Activated T-cell treated with anti-CD3 and anti-CD28 coated beads for 24 hours (primary cell): ENCODE measurements at regions not wholly inside any gene's neighbourhood (a gene's known extent, or its start where the extent isn't known, plus 50 kb on each side); places are given as distances from the start of the nearest gene placed in this dataset.

Experiments used
- DNase-seq: peaks from one replicate; pipeline ENCODE4 v3.0.0-alpha.2; 2020; ENCODE audit warnings: low read depth

DNA sequence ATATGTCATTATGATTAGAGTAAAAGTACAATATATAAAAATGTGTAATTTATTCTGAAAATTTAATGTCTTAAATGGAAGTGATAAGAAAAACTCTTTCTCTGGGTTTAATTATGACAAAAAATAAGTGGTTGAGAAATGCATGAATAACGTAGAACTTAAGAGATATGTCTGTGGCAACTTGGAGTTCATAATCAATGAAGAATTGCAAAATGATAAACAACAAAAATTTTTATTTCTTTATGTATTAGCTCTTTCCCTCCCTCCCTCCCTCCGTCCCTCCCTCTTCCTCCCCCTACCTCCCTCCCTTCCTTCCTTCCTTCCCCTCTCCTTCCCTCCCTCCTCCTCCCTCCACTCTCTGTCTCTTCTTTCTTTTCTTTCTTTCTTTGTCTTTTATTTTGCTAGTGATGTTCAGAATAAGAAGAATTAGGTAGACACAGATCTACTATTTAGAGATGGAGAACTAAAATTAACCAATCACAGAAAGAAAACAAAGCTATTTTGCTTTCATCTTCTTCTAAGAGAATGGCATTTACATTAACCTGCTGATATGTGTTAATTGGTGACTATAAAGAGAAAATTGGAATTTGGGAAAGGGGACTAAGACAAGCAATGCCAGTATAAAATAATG, 96.3 kb upstream of the PDC start:
- DNase-seq = no peak

DNA sequence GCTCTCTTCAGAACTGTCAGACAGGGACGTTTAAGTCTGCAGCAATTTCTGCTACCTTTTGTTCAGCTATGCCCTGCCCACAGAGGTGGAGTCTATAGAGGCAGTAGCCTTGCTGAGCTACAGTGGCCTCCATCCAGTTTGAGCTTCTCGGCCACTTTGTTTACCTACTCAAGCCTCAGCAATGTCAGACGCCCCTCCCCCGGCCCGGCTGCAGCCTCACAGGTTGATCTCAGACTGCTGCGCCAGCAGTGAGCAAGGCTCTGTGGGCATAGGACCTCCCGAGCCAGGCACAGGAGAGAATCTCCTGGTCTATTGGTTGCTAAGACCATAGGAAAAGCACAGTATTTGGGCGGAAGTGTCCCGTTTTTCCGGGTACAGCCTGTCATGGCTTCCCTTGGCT, 89.9 kb upstream of the PDC start:
- no peak for DNase-seq

DNA sequence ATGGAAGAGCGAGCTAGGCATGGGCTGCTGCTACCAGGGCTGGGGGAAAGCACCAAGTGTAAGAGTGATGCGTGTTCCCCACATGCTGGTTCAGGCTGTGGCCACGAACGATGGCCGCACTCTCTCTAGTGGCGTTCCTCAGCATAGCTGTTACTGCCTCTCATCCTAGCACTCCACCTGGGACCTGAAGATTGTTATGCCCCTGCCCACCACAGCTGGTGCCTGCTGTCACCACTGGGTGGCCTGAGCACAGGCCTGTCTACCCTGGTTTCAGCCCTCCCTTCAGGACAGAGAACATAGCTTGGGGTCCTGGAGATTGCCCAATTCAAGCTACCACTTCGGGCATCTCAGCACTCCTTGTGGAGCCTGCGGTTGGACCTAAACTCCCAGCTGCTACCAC, 80.1 kb upstream of the PDC start:
- DNase-seq = no peak

DNA sequence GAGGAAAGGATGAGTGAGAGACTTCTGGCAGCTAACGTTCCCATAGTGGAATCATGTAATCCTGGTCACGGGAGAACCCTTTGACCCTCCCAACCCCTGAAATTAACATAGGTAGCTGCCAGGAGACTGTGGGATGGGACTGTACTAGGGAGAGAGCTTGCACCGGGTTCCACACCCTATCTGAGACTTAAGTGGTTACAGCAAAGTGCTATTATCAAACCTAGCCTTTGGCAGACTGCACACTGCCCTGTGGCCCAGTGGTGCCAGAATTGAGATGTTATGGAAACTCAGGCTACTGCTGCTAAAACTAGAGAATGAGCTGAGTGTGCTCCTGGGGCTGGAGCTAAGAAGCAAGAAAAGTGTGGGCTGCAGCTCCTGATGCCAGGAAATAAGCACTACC, 79.6 kb upstream of the PDC start:
- DNase-seq = no peak

DNA sequence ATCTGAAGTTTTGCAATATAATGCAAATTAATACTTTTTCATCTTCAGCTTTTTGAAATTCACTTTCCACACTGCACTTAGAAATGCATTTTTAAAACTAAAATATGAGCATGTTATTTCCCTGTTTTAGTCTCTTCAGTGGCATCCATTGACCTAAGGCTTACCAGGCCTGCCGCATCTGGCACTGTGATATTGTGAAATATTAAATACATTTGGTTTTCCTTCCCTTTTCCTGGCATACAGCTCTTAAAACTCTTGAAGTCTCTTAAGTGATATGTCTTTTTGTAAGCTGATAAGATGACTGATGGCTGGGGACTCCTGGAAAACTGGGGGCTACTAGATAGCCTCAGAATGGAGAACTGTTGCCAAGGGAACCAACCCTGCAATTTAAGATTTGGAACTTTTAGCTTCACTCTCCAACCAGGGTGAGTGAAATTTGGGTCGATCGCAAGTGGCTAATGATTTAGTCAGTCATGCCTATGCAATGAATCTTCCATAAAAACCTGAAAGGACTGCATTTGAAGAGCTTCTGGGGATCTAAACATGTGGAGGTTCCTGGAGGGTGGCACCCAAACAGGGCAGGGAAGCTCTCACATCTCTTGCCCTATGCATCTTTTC, 75.5 kb upstream of the PDC start:
- no peak for DNase-seq

DNA sequence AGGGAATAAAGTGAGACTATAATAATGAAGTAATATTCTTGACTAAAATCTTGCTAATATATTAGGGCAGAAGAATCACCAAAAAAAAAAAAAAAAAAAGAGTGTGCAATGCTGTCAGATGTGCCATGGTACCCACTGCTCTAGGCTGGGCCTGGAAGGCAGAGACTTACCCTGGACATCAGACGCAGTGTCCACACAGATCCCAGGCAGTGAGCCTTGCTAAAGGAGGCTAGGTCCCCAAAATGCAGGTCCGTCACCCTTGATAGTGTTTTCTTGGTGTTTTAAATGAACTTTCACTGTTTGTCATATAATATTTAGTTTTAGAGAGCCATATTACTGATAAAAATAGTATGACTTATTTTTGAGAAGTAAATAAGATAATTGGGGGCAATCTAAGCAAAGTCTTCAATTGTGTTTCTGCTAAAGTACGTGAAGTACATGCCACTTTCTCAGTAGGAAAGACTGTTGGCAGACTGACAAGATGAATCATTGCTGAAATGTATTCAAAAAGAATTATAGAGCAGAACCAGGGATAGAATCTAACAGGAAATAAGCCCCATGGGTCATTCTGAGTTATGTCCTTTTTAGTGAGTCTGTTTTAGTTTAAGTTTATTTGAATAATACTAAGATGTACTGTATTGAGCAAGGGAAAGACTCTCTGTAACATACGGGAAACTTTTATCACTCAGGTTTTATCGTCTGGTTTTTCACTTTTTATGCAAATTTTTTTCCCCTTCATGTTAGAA, 74.6 kb upstream of the PDC start:
- DNase-seq = no peak

DNA sequence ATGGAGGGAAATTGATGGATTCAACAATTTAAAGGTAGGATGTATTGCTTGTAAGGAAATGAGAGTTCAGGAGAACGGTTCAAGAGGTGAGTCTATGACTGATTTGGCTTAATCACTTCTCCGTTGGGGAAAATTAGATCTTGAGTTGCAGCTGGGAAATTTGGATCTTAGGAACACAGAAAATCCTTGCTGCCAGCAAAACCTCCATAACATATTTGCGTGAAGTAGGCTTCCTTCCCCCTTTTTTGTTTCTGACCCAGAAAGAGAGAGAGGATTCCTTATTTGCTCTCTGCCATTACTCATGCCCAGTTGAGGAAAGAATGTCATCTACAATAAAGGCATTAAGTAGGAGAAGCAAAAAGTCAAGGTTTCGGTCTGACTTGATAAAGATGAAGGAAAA, 73.5 kb upstream of the PDC start:
- no peak for DNase-seq

DNA sequence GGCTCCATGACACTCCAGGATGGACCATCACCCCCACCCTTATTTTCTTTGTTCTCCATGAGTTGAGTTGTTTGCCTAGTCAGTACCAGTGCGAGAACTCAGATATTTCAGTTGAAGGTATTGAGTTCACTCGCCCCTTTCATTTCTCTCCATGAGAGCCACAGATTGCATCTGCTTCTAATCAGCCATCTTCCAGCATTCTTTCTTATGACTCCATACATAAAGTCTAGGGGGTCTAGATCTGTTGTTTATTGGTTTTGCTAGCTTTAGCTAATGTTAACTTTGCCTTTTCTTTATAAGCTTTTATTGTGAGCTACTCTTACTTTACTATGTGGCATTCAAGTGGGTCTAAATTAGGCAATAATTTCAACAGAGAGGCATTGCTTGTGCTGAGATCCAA, 71.6 kb upstream of the PDC start:
- no peak for DNase-seq

DNA sequence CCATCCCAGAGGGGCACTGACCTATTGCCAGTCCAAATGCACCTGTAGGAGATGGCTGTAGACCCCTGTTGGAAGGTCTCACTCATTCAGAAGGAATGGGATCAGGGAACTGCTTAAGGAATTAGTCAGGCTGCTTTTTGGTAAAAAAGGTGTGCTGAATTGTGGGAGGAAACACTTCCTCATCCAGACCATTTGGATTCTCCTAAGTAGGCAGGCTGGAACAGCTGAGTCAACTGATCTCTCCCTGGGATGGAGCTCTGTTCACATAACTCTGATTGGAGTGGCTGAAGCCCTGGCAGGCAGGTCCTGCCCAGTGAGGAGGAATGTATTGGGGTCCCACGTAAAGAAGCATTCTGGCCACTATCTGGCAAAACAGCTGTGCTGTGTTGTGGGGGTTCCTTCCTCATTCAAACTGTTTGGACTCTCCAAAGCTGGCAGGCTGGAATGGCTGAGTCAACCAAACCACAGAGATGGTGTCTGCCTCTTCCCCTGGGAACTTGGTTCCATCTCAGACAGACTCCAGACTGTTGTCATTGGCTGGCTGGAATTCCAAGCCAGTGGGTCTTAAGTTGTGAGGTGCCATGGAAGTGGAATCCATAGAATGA, 70.7 kb upstream of the PDC start:
- DNase-seq = no peak

DNA sequence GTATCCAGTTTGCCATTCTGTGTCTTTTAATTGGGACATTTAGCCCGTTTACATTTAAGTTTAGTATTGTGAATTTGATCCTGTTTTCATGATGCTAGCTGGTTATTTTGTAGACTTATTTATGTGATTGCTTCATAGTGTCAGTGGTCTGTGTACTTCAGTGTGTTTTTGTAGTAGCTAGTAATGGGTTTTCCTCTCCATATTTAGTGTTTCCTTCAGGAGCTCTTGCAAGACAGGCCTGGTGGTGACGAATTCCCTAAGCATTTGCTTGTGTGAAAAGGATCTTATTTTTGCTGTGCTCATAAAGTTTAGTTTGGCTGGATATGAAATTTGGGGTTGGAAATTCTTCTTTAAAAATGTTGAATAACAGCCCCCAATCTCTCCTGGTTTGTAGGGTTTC, 69.2 kb upstream of the PDC start:
- no peak for DNase-seq

DNA sequence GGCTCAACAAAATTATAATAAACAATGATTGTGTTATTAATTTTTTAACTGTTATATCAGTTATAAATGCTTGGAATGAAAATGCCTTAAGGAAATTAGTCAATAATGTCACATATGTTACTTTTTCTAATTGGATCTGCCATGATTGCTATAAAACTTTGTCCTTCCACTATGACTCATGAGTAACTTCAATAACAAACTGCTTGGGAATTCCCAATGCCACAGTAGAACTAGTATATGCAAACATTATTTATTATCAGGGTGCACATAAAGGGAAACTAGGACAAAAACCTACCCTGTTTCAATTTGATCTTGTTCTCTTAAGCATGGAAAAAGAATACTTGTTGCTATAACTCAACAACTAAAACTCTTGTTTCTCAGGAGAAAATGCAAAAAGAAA, 59.1 kb upstream of the PDC start:
- DNase-seq = no peak

DNA sequence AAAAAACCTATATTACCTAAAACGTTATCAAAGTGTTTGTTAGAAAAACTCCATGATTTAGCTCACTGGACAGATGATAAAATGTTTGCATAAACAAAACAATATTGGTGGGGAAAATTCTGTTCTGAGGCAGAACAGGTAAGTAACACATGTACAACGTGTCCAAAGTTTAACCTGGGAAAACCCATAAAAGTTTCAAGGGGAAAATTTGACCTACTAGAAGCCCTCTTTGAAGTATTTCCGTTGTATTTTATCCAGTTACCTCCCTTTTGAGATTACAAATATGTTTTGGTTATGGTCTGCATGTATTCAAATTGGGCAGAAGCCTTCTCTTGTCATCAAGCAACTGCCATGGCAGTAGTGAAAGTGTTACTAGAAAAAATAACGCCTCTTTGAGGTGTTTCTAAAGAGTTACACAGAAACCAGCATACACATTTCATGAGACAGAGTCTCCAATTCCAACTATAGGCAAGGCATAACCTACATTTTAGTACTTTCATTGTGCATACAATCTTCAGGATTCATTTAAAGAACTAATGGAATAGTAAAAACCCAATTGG, 58.0 kb upstream of the PDC start:
- DNase-seq = no peak

DNA sequence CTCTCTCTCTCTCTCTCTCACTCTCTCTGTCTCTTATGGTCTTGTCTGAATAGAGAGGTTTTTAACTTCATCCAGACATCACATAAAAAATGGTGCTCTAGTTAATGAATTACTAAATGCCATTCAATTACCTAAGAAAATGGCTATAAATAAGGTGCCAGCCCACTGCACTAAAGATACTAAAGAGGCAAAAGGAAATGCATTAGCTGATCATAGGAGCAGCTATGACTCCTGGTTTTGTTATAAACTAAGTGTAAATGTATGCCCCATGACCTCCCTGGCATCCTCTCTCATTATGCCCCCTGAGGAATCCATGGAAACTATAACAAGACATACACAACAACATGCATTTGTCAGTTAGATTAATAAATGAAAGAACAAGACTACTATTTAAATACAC, 57.5 kb upstream of the PDC start:
- no peak for DNase-seq

DNA sequence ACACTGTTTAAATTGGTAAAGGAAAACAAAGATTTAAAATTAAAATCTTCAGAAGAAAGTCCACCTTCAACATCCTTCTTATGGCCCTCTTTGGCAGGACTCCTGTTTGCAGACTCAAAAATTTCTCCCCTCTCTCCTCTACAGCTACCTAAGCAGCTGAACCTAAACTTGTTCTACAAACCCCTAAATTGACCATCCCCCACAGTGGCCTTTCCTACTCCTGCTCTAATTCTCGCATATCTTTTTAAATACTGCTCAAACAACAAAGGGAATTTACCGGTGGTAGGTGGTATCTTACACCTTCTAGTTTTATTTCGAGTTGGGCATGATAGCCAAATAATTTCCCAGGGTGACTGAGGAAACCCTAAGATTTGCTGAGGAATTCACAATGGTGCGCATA, 53.5 kb upstream of the PDC start:
- no peak for DNase-seq

DNA sequence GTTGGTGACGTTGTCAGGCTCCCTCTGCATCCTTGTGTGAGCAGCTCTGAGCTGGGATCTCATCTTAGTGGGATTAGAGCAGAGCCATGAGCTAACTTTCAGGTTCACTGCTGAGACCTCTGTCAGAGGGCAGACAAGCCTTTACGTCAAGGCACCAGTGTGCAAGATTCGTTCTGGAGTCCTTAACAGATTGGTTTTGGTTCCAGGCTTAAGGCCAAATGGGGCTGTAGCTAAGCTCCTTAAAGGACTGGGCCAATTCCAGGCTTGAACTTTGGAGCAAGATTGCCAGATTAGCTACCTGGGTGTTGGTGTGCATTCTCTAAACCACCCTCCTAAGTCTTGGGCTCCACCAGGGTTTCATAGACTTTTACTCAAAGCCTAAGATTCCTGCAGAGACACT, 52.6 kb upstream of the PDC start:
- DNase-seq = no peak

DNA sequence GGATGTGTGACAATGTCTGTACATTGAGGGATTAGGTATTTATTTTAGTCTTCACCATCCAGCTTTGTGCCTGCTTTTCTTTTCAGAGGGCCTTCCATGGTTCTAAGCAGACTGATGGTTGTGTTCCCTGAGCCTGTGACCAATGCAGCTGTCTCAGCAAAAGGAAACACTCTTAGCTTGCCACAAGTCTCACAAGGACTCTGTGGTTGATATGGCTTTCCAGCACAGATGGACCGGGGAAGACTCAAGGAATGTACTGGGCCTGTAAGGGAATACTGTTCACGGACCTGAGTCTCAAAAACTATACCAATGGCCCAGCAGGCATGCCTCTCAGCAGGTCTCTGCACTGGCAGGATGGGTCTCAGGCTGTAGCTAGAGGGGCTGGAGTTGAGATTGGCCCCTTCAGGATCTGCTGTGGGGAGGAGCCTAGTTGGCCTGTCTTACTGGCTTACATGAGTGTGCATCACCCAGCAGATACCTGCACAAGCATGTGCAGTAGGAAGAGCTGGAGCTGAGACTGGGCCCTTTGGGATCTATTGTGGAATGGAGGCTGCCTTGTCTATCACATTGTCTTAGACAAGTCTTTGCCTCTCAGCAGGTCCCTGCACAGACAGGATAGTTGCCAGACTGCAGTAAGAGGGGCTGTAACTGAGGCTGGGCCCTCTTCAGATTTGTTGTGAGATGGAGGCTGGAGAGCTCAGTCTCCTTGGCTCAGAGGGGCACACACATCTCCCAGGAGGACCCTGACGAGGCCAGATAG, 52.0 kb upstream of the PDC start:
- no peak for DNase-seq

DNA sequence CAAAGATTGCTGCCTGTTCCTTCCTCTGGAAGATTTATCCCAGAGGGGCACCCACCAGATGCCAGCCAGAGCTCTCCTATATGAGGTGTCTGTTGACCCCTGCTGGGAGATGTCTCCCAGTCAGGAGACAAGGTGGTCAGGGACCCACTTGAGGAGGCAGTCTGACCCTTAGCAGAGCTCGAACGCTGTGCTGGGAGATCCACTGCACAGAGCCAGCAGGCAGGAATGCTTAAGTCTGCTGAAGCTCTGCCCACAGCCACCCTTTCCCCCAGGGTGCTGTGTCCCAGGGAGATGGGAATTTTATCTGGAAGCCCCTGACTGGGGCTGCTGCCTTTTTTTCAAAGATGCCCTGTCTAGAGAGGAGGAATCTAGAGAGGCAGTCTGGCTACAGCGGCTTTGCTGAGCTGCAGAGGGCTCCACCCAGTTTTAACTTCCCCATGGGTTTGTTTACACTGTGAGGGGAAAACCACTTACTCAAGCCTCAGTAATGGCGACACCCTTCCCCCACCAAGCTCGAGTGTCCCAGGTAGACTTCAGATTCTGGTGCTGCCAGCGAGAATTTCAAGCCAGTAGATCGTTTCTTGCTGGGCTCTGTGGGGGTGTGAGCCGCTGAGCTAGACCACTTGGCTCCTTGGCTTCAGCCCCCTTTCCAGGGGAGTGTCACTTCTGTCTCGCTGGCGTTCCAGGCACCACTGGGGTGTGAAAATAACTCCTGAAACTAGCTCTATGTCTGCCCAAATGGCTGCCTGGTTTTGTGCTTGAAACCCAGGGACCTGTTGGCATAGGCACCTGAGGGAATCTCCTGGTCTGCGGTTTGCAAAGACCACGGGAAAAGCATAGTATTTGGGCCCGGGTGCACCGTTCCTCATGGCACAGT, 51.1 kb upstream of the PDC start:
- no peak for DNase-seq
